GM18508 (cell line): ENCODE measurements at regions not wholly inside any gene's neighbourhood (a gene's known extent, or its start where the extent isn't known, plus 50 kb on each side); places are given as distances from the start of the nearest gene placed in this dataset.

ENCODE experiments used
- ATAC-seq: cut with Tn5 transposase; IDR thresholded peaks from one replicate; pipeline ENCODE4 v1.9.1; 2021; ENCODE audit warnings: moderate number of reproducible peaks; ENCODE audit not compliant: insufficient read depth, unreplicated experiment

- no peak for ATAC-seq
Measured at GRCh38 chr16:74232806-74233465, 63.7 kb upstream of the PSMD7 start.

- ATAC-seq = no peak
Measured at GRCh38 chr16:74230126-74230525, 66.5 kb upstream of the PSMD7 start.

GRCh38 chr16:74226338-74226954 is 70.2 kb upstream of the PSMD7 start:
- ATAC-seq = no peak

GRCh38 chr16:74224828-74225612 is 71.6 kb upstream of the PSMD7 start:
- ATAC-seq = no peak

GRCh38 chr16:74221828-74222227 is 74.8 kb upstream of the PSMD7 start:
- ATAC-seq = no peak

- ATAC-seq = no peak
Measured at GRCh38 chr16:74219706-74220105, 76.9 kb upstream of the PSMD7 start.

DNA sequence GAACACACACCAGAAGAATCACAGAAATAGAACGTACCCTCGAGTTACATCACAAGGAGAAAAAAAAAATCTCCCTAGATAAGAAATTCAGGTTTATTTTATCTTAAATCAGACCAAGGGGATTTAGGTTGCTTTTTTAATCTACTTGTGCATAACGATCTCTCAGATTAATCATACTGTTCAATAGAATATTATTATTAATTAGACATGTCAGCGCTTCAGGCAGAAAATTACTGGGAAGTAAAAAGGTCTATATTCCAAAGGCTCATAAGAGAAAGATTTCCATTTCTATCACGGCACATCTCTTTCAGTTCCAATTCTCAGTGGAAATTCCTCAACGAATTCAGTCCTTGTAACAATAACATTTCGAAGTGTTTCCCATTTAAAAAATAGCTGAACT is 77.7 kb upstream of the PSMD7 start:
- no peak for ATAC-seq

- no peak for ATAC-seq
Measured at GRCh38 chr16:74216319-74216718, 80.3 kb upstream of the PSMD7 start.

DNA sequence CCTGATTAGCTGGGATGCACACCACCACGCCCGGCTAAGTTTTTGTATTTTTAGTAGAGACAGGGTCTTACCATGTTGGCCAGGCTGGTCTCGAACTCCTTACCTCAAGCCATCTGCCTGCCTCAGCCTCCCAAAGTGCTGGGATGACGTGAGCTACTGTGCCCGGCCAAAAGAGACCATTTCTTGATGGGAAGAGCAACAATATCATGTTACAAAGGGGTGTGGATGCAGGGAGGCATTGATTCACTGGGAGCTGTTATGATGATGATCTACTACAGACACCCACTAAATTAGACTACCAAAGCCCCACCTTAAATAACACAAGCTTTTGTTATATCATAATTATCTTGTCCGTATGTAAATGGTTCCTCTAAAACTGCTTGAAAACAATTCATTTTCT is 81.4 kb upstream of the PSMD7 start:
- no peak for ATAC-seq

- ATAC-seq = no peak
Measured at GRCh38 chr16:74213372-74213771, 83.2 kb upstream of the PSMD7 start.

- ATAC-seq = no peak
Measured at GRCh38 chr16:74210245-74210644, 86.4 kb upstream of the PSMD7 start.

DNA sequence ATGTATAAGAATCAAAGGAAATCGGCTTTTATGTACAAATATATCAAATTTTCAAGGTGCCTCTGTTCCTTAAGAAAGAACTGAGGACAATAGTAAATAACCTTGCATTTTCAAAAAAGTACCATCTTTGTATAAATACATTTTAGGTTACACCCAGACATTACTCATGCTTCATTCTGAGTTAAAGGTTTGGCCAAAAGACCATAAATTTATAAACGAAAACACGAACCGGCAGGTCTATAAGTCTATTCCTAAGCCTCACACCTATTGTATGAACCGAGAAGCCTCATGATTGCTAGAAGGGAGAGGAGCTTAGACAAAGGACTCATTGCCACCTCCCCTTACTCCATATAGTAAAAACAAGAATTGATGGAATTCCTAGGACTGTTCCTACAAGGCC is 94.6 kb upstream of the PSMD7 start:
- ATAC-seq = no peak

DNA sequence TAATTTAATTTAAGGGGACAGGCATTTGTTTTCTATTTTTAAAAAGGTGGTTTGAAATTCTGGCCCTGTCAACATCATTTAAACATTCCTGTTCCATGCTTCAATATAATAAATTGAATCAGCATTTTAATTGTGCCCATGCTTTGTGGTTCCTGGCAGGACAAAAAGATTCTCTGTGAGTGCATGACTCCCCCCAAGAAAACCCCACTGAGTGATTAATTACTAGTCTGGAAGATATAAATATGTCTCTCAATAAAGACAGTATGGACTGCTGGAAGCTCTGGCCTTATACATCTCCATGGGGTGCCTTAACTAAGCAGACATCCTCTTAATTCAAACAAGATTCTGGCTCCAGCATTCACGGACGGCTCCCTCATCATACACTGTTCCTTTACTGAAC is 95.0 kb upstream of the PSMD7 start:
- no peak for ATAC-seq

- ATAC-seq = no peak
Measured at GRCh38 chr16:74200921-74201320, 95.7 kb upstream of the PSMD7 start.

DNA sequence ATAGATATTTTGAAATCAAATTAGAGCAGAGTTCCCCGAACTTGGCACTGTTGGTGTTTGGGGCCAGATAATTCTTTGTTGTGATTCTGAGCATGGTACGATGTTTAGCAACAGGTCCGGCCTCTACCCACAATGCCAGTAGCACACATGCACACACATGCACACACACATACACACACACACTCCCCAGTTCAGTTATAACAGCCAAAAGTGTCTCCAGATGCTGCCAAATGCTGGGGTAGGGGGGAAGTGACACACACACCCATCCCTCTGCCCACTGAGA is 96.8 kb upstream of the PSMD7 start:
- ATAC-seq = no peak

GRCh38 chr16:74199066-74199841 is 97.4 kb upstream of the PSMD7 start:
- ATAC-seq = no peak

GRCh38 chr16:74192281-74192797 is 104.3 kb upstream of the PSMD7 start:
- no peak for ATAC-seq

GRCh38 chr16:74190292-74190691 is 106.3 kb upstream of the PSMD7 start:
- ATAC-seq = no peak

DNA sequence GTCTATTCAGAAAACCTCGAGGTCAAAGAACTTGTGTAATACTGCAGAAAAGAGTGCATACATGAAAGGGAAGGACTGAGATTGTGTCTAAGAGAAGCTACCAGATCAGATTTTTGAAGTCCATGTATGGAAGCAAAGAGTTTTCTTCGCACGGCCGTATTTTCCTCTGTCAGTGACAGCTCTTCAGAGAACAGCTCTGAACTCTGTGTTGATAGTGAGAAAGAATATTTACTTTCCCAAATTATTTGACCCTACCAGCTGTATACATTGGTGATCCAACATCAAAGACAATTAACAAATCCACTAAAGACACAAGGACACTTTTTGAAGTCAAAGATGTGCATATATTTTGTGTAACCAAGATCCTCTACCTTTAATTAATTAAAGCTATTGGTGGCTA is 107.8 kb upstream of the PSMD7 start:
- ATAC-seq = no peak

DNA sequence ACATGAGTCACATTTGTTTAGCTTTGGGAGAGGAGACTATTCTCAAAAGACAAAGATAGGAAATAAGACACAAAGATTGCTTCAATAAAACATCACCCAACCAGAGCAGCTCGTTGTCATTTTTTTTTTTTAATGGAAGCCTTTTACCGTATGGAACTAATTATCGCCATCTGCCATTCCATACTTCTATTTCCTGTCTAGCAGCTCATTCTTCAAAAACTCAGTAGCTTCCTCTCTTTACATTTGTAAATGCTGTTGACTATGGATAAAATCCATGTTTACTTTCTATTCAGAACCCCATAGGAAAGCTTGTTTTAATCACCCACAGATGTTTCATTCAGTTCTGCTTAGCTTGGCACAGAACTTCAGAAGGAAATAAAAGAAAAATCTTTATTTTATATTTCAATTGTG is 110.0 kb upstream of the PSMD7 start:
- no peak for ATAC-seq

- ATAC-seq = no peak
Measured at GRCh38 chr16:74184839-74185238, 111.8 kb upstream of the PSMD7 start.
